ENCODE measurements at regions not wholly inside any gene's neighbourhood (a gene's known extent, or its start where the extent isn't known, plus 50 kb on each side); places are given as distances from the start of the nearest gene placed in this dataset.

GRCh38 chrX:96386325-96386724 is 298.3 kb upstream of the DIAPH2 start:
- TF ChIP-seq CBFB (IDR thresholded peaks at IDR 0.05; ENCODE audit: low read depth) = no peak
- TF ChIP-seq MTA3 (IDR thresholded peaks at IDR 0.05; ENCODE audit: borderline replicate concordance, low read length) = no peak
- TF ChIP-seq STAT1 (conservative IDR thresholded peaks at IDR 0.05) = no peak
- no peak for TF ChIP-seq PKNOX1 (IDR thresholded peaks at IDR 0.05)
- no peak for TF ChIP-seq BCL11A (IDR thresholded peaks at IDR 0.05; ENCODE audit: low read depth, low read length)
- TF ChIP-seq CTCF (IDR thresholded peaks at IDR 0.05 in 2 of 3, conservative IDR thresholded peaks at IDR 0.05 in 1 of 3; ENCODE audit: control insufficient read depth in 2 of 3, extremely low read depth in 1 of 3, insufficient read depth in 1 of 3, low read depth in 3 of 3, low read length in 3 of 3) = no peak
- TF ChIP-seq HCFC1 (IDR thresholded peaks at IDR 0.05; ENCODE audit: low read length) = no peak
- TF ChIP-seq BACH1 (IDR thresholded peaks at IDR 0.05; ENCODE audit: borderline replicate concordance) = no peak
- TF ChIP-seq NKRF (conservative IDR thresholded peaks at IDR 0.05) = no peak
- no peak for TF ChIP-seq CREB1 (IDR thresholded peaks at IDR 0.05; ENCODE audit: low read depth)
- in situ Hi-C loops (cut with MboI) (no loop called here), intact Hi-C loops (cut with micrococcal nuclease; ENCODE audit: unreplicated experiment) (no loop called here)
- no peak overlapping the region for H3K9ac ChIP-seq (ENCODE audit: control insufficient read depth, insufficient read depth, low read length)
- WGBS (ENCODE audit: insufficient coverage, insufficient replicate concordance, low lambda C conversion rate, missing lambda C conversion rate) = 12% methylated on average over 3 of the region's 3 CpGs
- no peaks in the 10 kb centered on the region for H3K9me3 ChIP-seq (replicated peaks; ENCODE audit: control insufficient read depth, insufficient read depth, low read length)
- no peaks in the 10 kb centered on the region for H3K27me3 ChIP-seq (replicated peaks in 1 of 2; ENCODE audit: control insufficient read depth in 2 of 2, insufficient read depth in 2 of 2, low read length in 1 of 2)
- no peaks in the 10 kb centered on the region for H3K79me2 ChIP-seq (ENCODE audit: control insufficient read depth, insufficient read depth, low read length)
- DNase-seq (ENCODE audit: low read depth, low spot score) = no peak
- no peaks in the 10 kb centered on the region for H3K36me3 ChIP-seq (ENCODE audit: control insufficient read depth in 2 of 2, insufficient read depth in 2 of 2, low read length in 1 of 2)
- H3K4me1 ChIP-seq (ENCODE audit: control insufficient read depth, insufficient read depth, low read length) = no peaks in the 10 kb centered on the region
- FAIRE-seq = no peak
- ChIA-PET CTCF (no interaction called here), SMC1A (ENCODE audit: uncharacterized antibody, unreplicated experiment) (no interaction called here), POLR2A (no interaction called here), RAD21 (ENCODE audit: unreplicated experiment) (no interaction called here)
- no peak overlapping the region for H3K27ac ChIP-seq (ENCODE audit: control insufficient read depth, insufficient read depth)
- H4K20me1 ChIP-seq (ENCODE audit: control insufficient read depth, insufficient read depth) = no peaks in the 10 kb centered on the region
- H3K4me2 ChIP-seq (ENCODE audit: control insufficient read depth, insufficient read depth) = no peak overlapping the region
- ATAC-seq = no peak
- BruUV-seq (replicated peaks) = no TSS peak
- no peak overlapping the region for H2AFZ ChIP-seq (ENCODE audit: control insufficient read depth, low read depth, low read length)
- H3K4me3 ChIP-seq = no peak overlapping the region

Data from GM12878 (cell line).